Panc1 (cell line): ENCODE measurements at regions not wholly inside any gene's neighbourhood (a gene's known extent, or its start where the extent isn't known, plus 50 kb on each side); places are given as distances from the start of the nearest gene placed in this dataset.

ENCODE experiments used
- ATAC-seq: fragments of 200-7000 bp; cut with Tn5 transposase; 2 replicates; pipeline ENCODE4 v1.9.1; 2020; ENCODE audit warnings: mild to moderate bottlenecking, moderate library complexity
- BruUV-seq: library from RNA; stranded (reverse); fragments of 400-500 nt; replicated peaks from 2 replicates; lab custom pipeline; 2021; lab: Mats Ljungman, UMichigan
- CTCF ChIA-PET: fragments of 300-600 bp; sonication (Branson Sonifier 250); formaldehyde crosslinking; loops from one replicate; lab custom pipeline; 2022; ENCODE audit warnings: antibody characterized with exemption; lab: Charles Lee
- POLR2A ChIA-PET: fragments of 300-600 bp; sonication (Branson Sonifier 250); formaldehyde crosslinking; loops from one replicate; lab custom pipeline; 2022; ENCODE audit warnings: antibody characterized with exemption; lab: Charles Lee
- DNase-seq: peaks from one replicate; pipeline ENCODE4 v3.0.0-alpha.2; 2010; ENCODE audit warnings: low read depth, low spot score
- H3K27ac ChIP-seq: 2 replicates; pipeline ENCODE4 v1.5.1; 2011; ENCODE audit warnings: mild to moderate bottlenecking, low read length, inconsistent platforms
- H3K27me3 ChIP-seq: fragments of 200-500 bp; sonication (Bioruptor generic); 2 replicates; pipeline ENCODE4 v1.6.0; 2014; ENCODE audit warnings: low read length, inconsistent platforms; ENCODE audit not compliant: control insufficient read depth, insufficient read depth
- H3K36me3 ChIP-seq: fragments of 200-500 bp; sonication (Bioruptor generic); 2 replicates; pipeline ENCODE4 v1.5.1; 2014; ENCODE audit warnings: inconsistent platforms, mild to moderate bottlenecking, low read length, moderate library complexity; ENCODE audit not compliant: control insufficient read depth, insufficient read depth
- H3K4me1 ChIP-seq: 2 replicates; pipeline ENCODE4 v1.5.1; 2011; ENCODE audit warnings: inconsistent platforms, mild to moderate bottlenecking, low read length, moderate library complexity; ENCODE audit not compliant: control insufficient read depth, insufficient read depth
- H3K4me3 ChIP-seq, 2 experiments: 2 replicates each; pipeline ENCODE4 v1.5.1; 2011 to 2012; ENCODE audit warnings: low read depth in 2 of 2, low read length in 2 of 2, mild to moderate bottlenecking in 2 of 2, inconsistent platforms in 1 of 2, moderate library complexity in 1 of 2
- H3K9me3 ChIP-seq: fragments of 200-500 bp; sonication (Bioruptor generic); 2 replicates; pipeline ENCODE4 v1.5.1; 2014; ENCODE audit warnings: low read depth, mild to moderate bottlenecking, inconsistent platforms, low read length, moderate library complexity; ENCODE audit not compliant: control insufficient read depth, insufficient read depth
- CTCF ChIP-seq: fragments of 450-650 bp; IDR thresholded peaks from 2 replicates; pipeline ENCODE4 v1.5.1; 2017; ENCODE audit warnings: mild to moderate bottlenecking
- POLR2AphosphoS5 ChIP-seq: IDR thresholded peaks from 2 replicates; pipeline ENCODE4 v1.6.1; 2012; ENCODE audit warnings: mild to moderate bottlenecking, low read depth, low read length, moderate library complexity
- SIN3A ChIP-seq: IDR thresholded peaks from 2 replicates; pipeline ENCODE4 v1.6.1; 2012; ENCODE audit warnings: low read depth, mild to moderate bottlenecking, low read length, moderate library complexity, borderline replicate concordance; ENCODE audit not compliant: insufficient read depth
- TCF7L2 ChIP-seq: IDR thresholded peaks from 2 replicates; pipeline ENCODE4 v1.6.1; 2011; ENCODE audit warnings: mild to moderate bottlenecking, low read depth, low read length, inconsistent platforms
- in situ Hi-C: cut with HindIII; loops from 2 replicates; pipeline ENCODE4 v1.10.0; 2016; ENCODE audit warnings: low sequenced_read_pairs, low pct_unique_long_range_greater_than_20kb
- intact Hi-C: fragments of 100-400 bp; cut with micrococcal nuclease; formaldehyde crosslinking; loops from one replicate; pipeline ENCODE4 v1.10.0; 2022; ENCODE audit not compliant: unreplicated experiment
- TF ChIP-seq, protein P1 (sequence below), 2 experiments: IDR thresholded peaks; 2 replicates each; pipeline ENCODE4 v1.6.1; 2011 to 2012; ENCODE audit warnings: low read depth in 2 of 2, control low read depth in 1 of 2, low read length in 1 of 2, mild to moderate bottlenecking in 1 of 2, moderate library complexity in 1 of 2; ENCODE audit not compliant: insufficient read depth in 1 of 2

GRCh38 chr4:187795737-187796136 lies 199.8 kb upstream of the ZFP42 start:
- no peak for DNase-seq
- no peaks in the 10 kb centered on the region for H3K9me3 ChIP-seq
- no peak for TF ChIP-seq TCF7L2
- TF ChIP-seq, protein P1, sequence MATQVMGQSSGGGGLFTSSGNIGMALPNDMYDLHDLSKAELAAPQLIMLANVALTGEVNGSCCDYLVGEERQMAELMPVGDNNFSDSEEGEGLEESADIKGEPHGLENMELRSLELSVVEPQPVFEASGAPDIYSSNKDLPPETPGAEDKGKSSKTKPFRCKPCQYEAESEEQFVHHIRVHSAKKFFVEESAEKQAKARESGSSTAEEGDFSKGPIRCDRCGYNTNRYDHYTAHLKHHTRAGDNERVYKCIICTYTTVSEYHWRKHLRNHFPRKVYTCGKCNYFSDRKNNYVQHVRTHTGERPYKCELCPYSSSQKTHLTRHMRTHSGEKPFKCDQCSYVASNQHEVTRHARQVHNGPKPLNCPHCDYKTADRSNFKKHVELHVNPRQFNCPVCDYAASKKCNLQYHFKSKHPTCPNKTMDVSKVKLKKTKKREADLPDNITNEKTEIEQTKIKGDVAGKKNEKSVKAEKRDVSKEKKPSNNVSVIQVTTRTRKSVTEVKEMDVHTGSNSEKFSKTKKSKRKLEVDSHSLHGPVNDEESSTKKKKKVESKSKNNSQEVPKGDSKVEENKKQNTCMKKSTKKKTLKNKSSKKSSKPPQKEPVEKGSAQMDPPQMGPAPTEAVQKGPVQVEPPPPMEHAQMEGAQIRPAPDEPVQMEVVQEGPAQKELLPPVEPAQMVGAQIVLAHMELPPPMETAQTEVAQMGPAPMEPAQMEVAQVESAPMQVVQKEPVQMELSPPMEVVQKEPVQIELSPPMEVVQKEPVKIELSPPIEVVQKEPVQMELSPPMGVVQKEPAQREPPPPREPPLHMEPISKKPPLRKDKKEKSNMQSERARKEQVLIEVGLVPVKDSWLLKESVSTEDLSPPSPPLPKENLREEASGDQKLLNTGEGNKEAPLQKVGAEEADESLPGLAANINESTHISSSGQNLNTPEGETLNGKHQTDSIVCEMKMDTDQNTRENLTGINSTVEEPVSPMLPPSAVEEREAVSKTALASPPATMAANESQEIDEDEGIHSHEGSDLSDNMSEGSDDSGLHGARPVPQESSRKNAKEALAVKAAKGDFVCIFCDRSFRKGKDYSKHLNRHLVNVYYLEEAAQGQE (IDR thresholded peaks at IDR 0.05; ENCODE audit: insufficient read depth in 1 of 2, low read depth in 2 of 2, low read length in 1 of 2), result no peak
- no peak for TF ChIP-seq SIN3A
- no peak for TF ChIP-seq CTCF
- no peak for TF ChIP-seq POLR2AphosphoS5
- H3K4me3 ChIP-seq, result no peak overlapping the region
- H3K27me3 ChIP-seq, result no peaks in the 10 kb centered on the region
- BruUV-seq, result no TSS peak
- no peak overlapping the region for H3K27ac ChIP-seq
- no peaks in the 10 kb centered on the region for H3K36me3 ChIP-seq
- in situ Hi-C loops, result no loop called here
- ATAC-seq, result no peak
- intact Hi-C loops, result no loop called here
- no peaks in the 10 kb centered on the region for H3K4me1 ChIP-seq
- ChIA-PET CTCF (no interaction called here), POLR2A (no interaction called here)

GRCh38 chr4:187798385-187798784 lies 197.2 kb upstream of the ZFP42 start:
- TF ChIP-seq, protein P1 (IDR thresholded peaks at IDR 0.05; ENCODE audit: insufficient read depth in 1 of 2, low read depth in 2 of 2, low read length in 1 of 2), result no peak
- no peak for TF ChIP-seq SIN3A
- no peak for TF ChIP-seq CTCF
- TF ChIP-seq TCF7L2, result no peak
- TF ChIP-seq POLR2AphosphoS5, result no peak
- Histone ChIP-seq H3K27me3 (no peaks in the 10 kb centered on the region), H3K36me3 (no peaks in the 10 kb centered on the region), H3K9me3 (no peaks in the 10 kb centered on the region), H3K4me1 (no peaks in the 10 kb centered on the region), H3K27ac (no peak overlapping the region), H3K4me3 (no peak overlapping the region)
- intact Hi-C loops, result no loop called here
- no TSS peak for BruUV-seq
- ChIA-PET POLR2A (no interaction called here), CTCF (no interaction called here)
- no peak for ATAC-seq
- no peak for DNase-seq
- in situ Hi-C loops, result no loop called here
